ENCODE measurements at regions not wholly inside any gene's neighbourhood (a gene's known extent, or its start where the extent isn't known, plus 50 kb on each side); places are given as distances from the start of the nearest gene placed in this dataset.

GRCh38 chr1:57770236-57770635 lies 346.4 kb upstream of the DAB1 start:
- no peaks in the 10 kb centered on the region for H3K4me1 Mint-ChIP-seq
- WGBS, 2 experiments (ENCODE audit: insufficient coverage in 1 of 2, insufficient read length in 1 of 2) = 86% methylated on average over 1 of the region's 1 CpG; no CpG with 5 or more reads in 1 of the 2 experiments
- no peak overlapping the region for H3K4me3 ChIP-seq (ENCODE audit: low read length)
- DNase-seq = no peak
- H3K4me1 ChIP-seq (ENCODE audit: control insufficient read depth, insufficient read depth, low read length) = no peaks in the 10 kb centered on the region
- H3K27me3 ChIP-seq (ENCODE audit: control insufficient read depth, insufficient read depth, low read length, poor library complexity, severe bottlenecking) = no peaks in the 10 kb centered on the region
- H3K27ac ChIP-seq (ENCODE audit: low read depth, low read length) = no peak overlapping the region
- no peak overlapping the region for H3K27ac Mint-ChIP-seq
- no peaks in the 10 kb centered on the region for H3K9me3 ChIP-seq (ENCODE audit: control insufficient read depth, low read length)
- H3K36me3 Mint-ChIP-seq (ENCODE audit: low read depth) = no peaks in the 10 kb centered on the region
- no peak overlapping the region for H3K4me3 Mint-ChIP-seq
- TF ChIP-seq CTCF (conservative IDR thresholded peaks at IDR 0.05) = no peak
- H3K9ac ChIP-seq (ENCODE audit: extremely low read depth, low read length, poor library complexity, severe bottlenecking) = no peak overlapping the region
- H3K27me3 Mint-ChIP-seq (ENCODE audit: insufficient read depth) = no peaks in the 10 kb centered on the region
- H3K36me3 ChIP-seq (ENCODE audit: control insufficient read depth, insufficient read depth, low read length) = no peaks in the 10 kb centered on the region
- no peaks in the 10 kb centered on the region for H3K9me3 Mint-ChIP-seq

GRCh38 chr1:57761628-57762027 lies 337.8 kb upstream of the DAB1 start:
- Mint-ChIP-seq H3K9me3 (no peaks in the 10 kb centered on the region), H3K4me1 (no peaks in the 10 kb centered on the region), H3K27ac (no peak overlapping the region), H3K36me3 (ENCODE audit: low read depth) (no peaks in the 10 kb centered on the region), H3K4me3 (no peak overlapping the region), H3K27me3 (ENCODE audit: insufficient read depth) (no peaks in the 10 kb centered on the region)
- no peak for DNase-seq
- no peak overlapping the region for H3K9ac ChIP-seq (ENCODE audit: extremely low read depth, low read length, poor library complexity, severe bottlenecking)
- 89 to 90% methylated on average over 5 to 8 of the region's 8 CpGs for WGBS, 2 experiments (ENCODE audit: insufficient coverage in 1 of 2, insufficient read length in 1 of 2)
- H3K36me3 ChIP-seq (ENCODE audit: control insufficient read depth, insufficient read depth, low read length) = no peaks in the 10 kb centered on the region
- no peak overlapping the region for H3K27ac ChIP-seq (ENCODE audit: low read depth, low read length)
- H3K4me1 ChIP-seq (ENCODE audit: control insufficient read depth, insufficient read depth, low read length) = no peaks in the 10 kb centered on the region
- no peak overlapping the region for H3K4me3 ChIP-seq (ENCODE audit: low read length)
- TF ChIP-seq CTCF (conservative IDR thresholded peaks at IDR 0.05) = peak; percentile 15
- no peaks in the 10 kb centered on the region for H3K27me3 ChIP-seq (ENCODE audit: control insufficient read depth, insufficient read depth, low read length, poor library complexity, severe bottlenecking)
- H3K9me3 ChIP-seq (ENCODE audit: control insufficient read depth, low read length) = no peaks in the 10 kb centered on the region

- no peaks in the 10 kb centered on the region for H3K36me3 Mint-ChIP-seq (ENCODE audit: low read depth)
- Histone ChIP-seq H3K27me3 (ENCODE audit: control insufficient read depth, insufficient read depth, low read length, poor library complexity, severe bottlenecking) (peaks cover 6% of the 10 kb centered on the region), H3K4me3 (ENCODE audit: low read length) (no peak overlapping the region), H3K9ac (ENCODE audit: extremely low read depth, low read length, poor library complexity, severe bottlenecking) (no peak overlapping the region), H3K36me3 (ENCODE audit: control insufficient read depth, insufficient read depth, low read length) (no peaks in the 10 kb centered on the region), H3K27ac (ENCODE audit: low read depth, low read length) (no peak overlapping the region), H3K9me3 (ENCODE audit: control insufficient read depth, low read length) (no peaks in the 10 kb centered on the region), H3K4me1 (ENCODE audit: control insufficient read depth, insufficient read depth, low read length) (no peaks in the 10 kb centered on the region)
- peaks cover 6% of the 10 kb centered on the region for H3K4me1 Mint-ChIP-seq
- no peak overlapping the region for H3K27ac Mint-ChIP-seq
- no peak for DNase-seq
- no peak for TF ChIP-seq CTCF (conservative IDR thresholded peaks at IDR 0.05)
- no peaks in the 10 kb centered on the region for H3K9me3 Mint-ChIP-seq
- WGBS, 2 experiments (ENCODE audit: insufficient coverage in 1 of 2, insufficient read length in 1 of 2) = 97 to 100% methylated on average over 1 of the region's 1 CpG
- peaks cover 7% of the 10 kb centered on the region for H3K27me3 Mint-ChIP-seq (ENCODE audit: insufficient read depth)
- no peak overlapping the region for H3K4me3 Mint-ChIP-seq
Measured at GRCh38 chr1:57752843-57753242, 329.0 kb upstream of the DAB1 start.
